GM12878 (cell line): ENCODE measurements at regions not wholly inside any gene's neighbourhood (a gene's known extent, or its start where the extent isn't known, plus 50 kb on each side); places are given as distances from the start of the nearest gene placed in this dataset.

ENCODE experiments used
- ATAC-seq: fragments of 200-7000 bp; cut with Tn5 transposase; 3 replicates; pipeline ENCODE4 v1.9.1; 2020; ENCODE audit warnings: mild to moderate bottlenecking, moderate library complexity
- BruUV-seq: library from RNA; stranded (reverse); fragments of 400-500 nt; replicated peaks from 2 replicates; lab custom pipeline; 2021; lab: Mats Ljungman, UMichigan
- CTCF ChIA-PET: fragments of 300-600 bp; sonication (Branson Sonifier 250); formaldehyde crosslinking; extraction: SDS; loops from one replicate; lab custom pipeline; 2021; ENCODE audit warnings: inconsistent platforms; lab: Yijun Ruan, JAX
- POLR2A ChIA-PET: fragments of 350-600 bp; formaldehyde crosslinking; extraction: SDS; loops from one replicate; lab custom pipeline; 2021; ENCODE audit warnings: inconsistent platforms; lab: Charles Lee
- RAD21 ChIA-PET: fragments of 300-600 bp; sonication (Branson Sonifier 250); formaldehyde crosslinking; loops from one replicate; lab custom pipeline; 2023; ENCODE audit warnings: antibody characterized with exemption; ENCODE audit not compliant: unreplicated experiment; lab: Charles Lee
- SMC1A ChIA-PET: fragments of 300-600 bp; sonication (Branson Sonifier 250); formaldehyde crosslinking; loops from one replicate; lab custom pipeline; 2023; ENCODE audit not compliant: unreplicated experiment, uncharacterized antibody; lab: Charles Lee
- DNase-seq: peaks from one replicate; pipeline ENCODE4 v3.0.0-alpha.2; 2011; ENCODE audit warnings: low read depth, low spot score
- FAIRE-seq: peaks from 3 replicates; lab custom pipeline; 2011; peaks lifted over from hg19 to GRCh38; lab: Jason Lieb, UNC
- H2AFZ ChIP-seq: 2 replicates; pipeline ENCODE4 v1.6.0; 2011; ENCODE audit warnings: low read depth, low read length, control low read depth; ENCODE audit not compliant: control insufficient read depth
- H3K27ac ChIP-seq: 2 replicates; pipeline ENCODE4 v1.5.1; 2011; ENCODE audit warnings: control low read depth; ENCODE audit not compliant: control insufficient read depth, insufficient read depth
- H3K27me3 ChIP-seq, 2 experiments: replicated peaks in 1 of 2; 2 replicates each; pipeline versions ENCODE4 v1.6.0 to v1.6.1; 2011; ENCODE audit warnings: low read length in 1 of 2; ENCODE audit not compliant: control insufficient read depth in 2 of 2, insufficient read depth in 2 of 2
- H3K36me3 ChIP-seq, 2 experiments: 2 replicates each; pipeline ENCODE4 v1.5.1; 2011; ENCODE audit warnings: low read length in 1 of 2; ENCODE audit not compliant: control insufficient read depth in 2 of 2, insufficient read depth in 2 of 2
- H3K4me1 ChIP-seq: 2 replicates; pipeline ENCODE4 v1.6.1; 2011; ENCODE audit warnings: mild to moderate bottlenecking, low read length, moderate library complexity, mixed read lengths; ENCODE audit not compliant: control insufficient read depth, insufficient read depth
- H3K4me2 ChIP-seq: 2 replicates; pipeline ENCODE4 v1.6.0; 2011; ENCODE audit warnings: control low read depth; ENCODE audit not compliant: control insufficient read depth, insufficient read depth
- H3K4me3 ChIP-seq: fragments of 200-600 bp; sonication (generic); 2 replicates; pipeline ENCODE4 v1.5.1; 2016
- H3K79me2 ChIP-seq: 2 replicates; pipeline ENCODE4 v1.6.0; 2011; ENCODE audit warnings: low read length; ENCODE audit not compliant: control insufficient read depth, insufficient read depth
- H3K9ac ChIP-seq: 2 replicates; pipeline ENCODE4 v1.8.0; 2011; ENCODE audit warnings: low read length, control low read depth, mixed read lengths; ENCODE audit not compliant: control insufficient read depth, insufficient read depth
- H3K9me3 ChIP-seq: replicated peaks from 3 replicates; pipeline ENCODE4 v1.5.1; 2011; ENCODE audit warnings: mild to moderate bottlenecking, low read length; ENCODE audit not compliant: control insufficient read depth, insufficient read depth
- H4K20me1 ChIP-seq: 2 replicates; pipeline ENCODE4 v1.6.0; 2011; ENCODE audit not compliant: control insufficient read depth, insufficient read depth
- CBFB ChIP-seq: IDR thresholded peaks from 2 replicates; pipeline ENCODE4 v1.6.1; 2016; ENCODE audit warnings: antibody characterized with exemption, low read depth
- CBX3 ChIP-seq: fragments of 200-600 bp; sonication (generic); IDR thresholded peaks from 2 replicates; pipeline ENCODE4 v1.6.1; 2016; ENCODE audit warnings: low read depth, borderline replicate concordance
- CHD4 ChIP-seq: fragments of 200-600 bp; sonication (generic); IDR thresholded peaks from 2 replicates; pipeline ENCODE4 v1.6.1; 2016; ENCODE audit warnings: mild to moderate bottlenecking
- CREB1 ChIP-seq: IDR thresholded peaks from 2 replicates; pipeline ENCODE4 v1.6.1; 2012; ENCODE audit warnings: low read depth, mild to moderate bottlenecking, inconsistent platforms
- ESRRA ChIP-seq: IDR thresholded peaks from 2 replicates; pipeline ENCODE4 v1.6.1; 2012; ENCODE audit warnings: mild to moderate bottlenecking, low read length, improper control_type of control experiment
- IKZF1 ChIP-seq: fragments of 450-650 bp; conservative IDR thresholded peaks from 2 replicates; pipeline ENCODE4 v1.6.1; 2017; ENCODE audit warnings: antibody characterized with exemption, mild to moderate bottlenecking
- KAT2A ChIP-seq: conservative IDR thresholded peaks from 2 replicates; pipeline ENCODE4 v1.6.1; 2011; ENCODE audit warnings: low read depth, low read length; ENCODE audit not compliant: control insufficient read depth
- NFXL1 ChIP-seq: fragments of 450-650 bp; IDR thresholded peaks from 2 replicates; pipeline ENCODE4 v1.6.1; 2017; ENCODE audit warnings: antibody characterized with exemption, mild to moderate bottlenecking, borderline replicate concordance
- PAX8 ChIP-seq: fragments of 450-650 bp; IDR thresholded peaks from 2 replicates; pipeline ENCODE4 v1.6.1; 2017; ENCODE audit warnings: mild to moderate bottlenecking, moderate library complexity
- SP1 ChIP-seq: IDR thresholded peaks from one replicate; pipeline ENCODE4 v1.6.1; 2011; ENCODE audit warnings: low read depth, low read length
- SPI1 ChIP-seq: IDR thresholded peaks from 2 replicates; pipeline ENCODE4 v1.6.1; 2011; ENCODE audit warnings: low read depth, mild to moderate bottlenecking, low read length, moderate library complexity, borderline replicate concordance; ENCODE audit not compliant: insufficient read depth
- TCF7 ChIP-seq: IDR thresholded peaks from 2 replicates; pipeline ENCODE4 v1.6.1; 2014; ENCODE audit warnings: antibody characterized with exemption, borderline replicate concordance
- ZNF217 ChIP-seq: fragments of 450-650 bp; IDR thresholded peaks from 2 replicates; pipeline ENCODE4 v1.6.1; 2017; ENCODE audit warnings: antibody characterized with exemption, mild to moderate bottlenecking
- WGBS: methylation state at CpG from one replicate; pipeline ENCODE4 v1.1.6; 2016; ENCODE audit warnings: low lambda C conversion rate; ENCODE audit not compliant: insufficient replicate concordance, insufficient coverage; ENCODE audit errors: missing lambda C conversion rate; 5-methylcytosine and 5-hydroxymethylcytosine counted together
- in situ Hi-C: fragments of 300-500 bp; cut with MboI; formaldehyde crosslinking; loops from 9 replicates; pipeline ENCODE4 v1.14.3; 2018; ENCODE audit warnings: mixed read lengths
- intact Hi-C: fragments of 100-400 bp; cut with micrococcal nuclease; formaldehyde crosslinking; loops from one replicate; pipeline ENCODE4 v1.14.2; 2022; ENCODE audit not compliant: unreplicated experiment
- TF ChIP-seq, protein P1 (sequence below): fragments of 150-350 bp; IDR thresholded peaks from 2 replicates; pipeline ENCODE4 v1.6.1; 2016; ENCODE audit warnings: low read depth, low read length
- TF ChIP-seq, protein P2 (sequence below): fragments of 450-650 bp; IDR thresholded peaks from 2 replicates; pipeline ENCODE4 v1.6.1; 2017; ENCODE audit warnings: low read depth, mild to moderate bottlenecking, moderate library complexity
- TF ChIP-seq, protein P3 (sequence below): fragments of 450-650 bp; IDR thresholded peaks from 2 replicates; pipeline ENCODE4 v1.6.1; 2017; ENCODE audit warnings: borderline replicate concordance
- TF ChIP-seq, protein P4 (sequence below): IDR thresholded peaks from 2 replicates; pipeline ENCODE4 v1.6.1; 2011; ENCODE audit warnings: low read depth, low read length, improper control_type of control experiment, borderline replicate concordance

DNA sequence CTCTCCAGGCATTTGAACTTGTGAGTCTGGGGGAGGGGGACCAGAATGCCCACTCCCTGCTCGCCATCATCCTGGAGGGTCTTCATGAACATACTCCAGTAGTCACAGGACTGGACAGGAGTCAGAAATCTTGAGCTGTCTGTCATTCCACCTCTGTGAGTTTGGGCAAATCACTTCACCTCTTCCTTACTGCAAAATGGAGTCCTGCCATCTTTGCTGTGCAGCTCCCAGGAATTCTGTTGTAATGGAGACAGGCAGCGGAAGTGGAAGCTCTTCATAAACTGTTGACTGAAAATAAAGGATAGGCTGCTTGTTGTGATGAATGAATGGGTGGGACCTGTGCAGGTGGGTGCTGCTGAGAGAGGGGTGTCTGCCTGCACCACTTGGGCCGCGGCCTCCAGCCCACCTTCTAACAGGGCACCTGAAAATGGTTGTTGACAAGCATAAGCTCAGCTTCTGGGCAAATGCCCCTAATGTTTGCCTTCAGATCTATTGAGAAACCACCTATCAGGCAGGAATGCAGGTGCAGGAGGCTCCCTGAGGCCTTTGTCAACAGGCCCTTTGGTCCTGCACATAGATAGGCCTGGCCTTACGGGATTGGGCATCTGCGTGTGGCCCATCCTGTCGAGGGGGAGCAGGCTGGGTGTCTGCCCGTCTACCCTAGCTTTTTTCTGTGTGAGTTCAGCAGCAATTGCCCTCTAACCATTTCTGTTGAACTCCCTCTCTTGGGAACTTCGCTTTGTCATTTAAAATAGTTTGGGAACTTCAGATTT is 321.0 kb downstream of the RPS6KC1 start:
- intact Hi-C loops (loop anchor here (5.0 to 10.0 kb wide), 2 partner anchors 250 to 493 kb away; no protein-coding TSS in a partner anchor), in situ Hi-C loops (loop anchor here (5.0 to 10.0 kb wide), 2 partner anchors 750 to 963 kb away; no protein-coding TSS in a partner anchor)
- POLR2A ChIA-PET, result no interaction called here
- ATAC-seq, result no peak
- WGBS, result 29% methylated on average over 9 of the region's 9 CpGs
- Histone ChIP-seq H3K79me2 (no peaks in the 10 kb centered on the region), H3K27me3 (no peaks in the 10 kb centered on the region; a peak in 1 of 4 replicates)
- no peak for TF ChIP-seq PAX8
- TF ChIP-seq, protein P1, sequence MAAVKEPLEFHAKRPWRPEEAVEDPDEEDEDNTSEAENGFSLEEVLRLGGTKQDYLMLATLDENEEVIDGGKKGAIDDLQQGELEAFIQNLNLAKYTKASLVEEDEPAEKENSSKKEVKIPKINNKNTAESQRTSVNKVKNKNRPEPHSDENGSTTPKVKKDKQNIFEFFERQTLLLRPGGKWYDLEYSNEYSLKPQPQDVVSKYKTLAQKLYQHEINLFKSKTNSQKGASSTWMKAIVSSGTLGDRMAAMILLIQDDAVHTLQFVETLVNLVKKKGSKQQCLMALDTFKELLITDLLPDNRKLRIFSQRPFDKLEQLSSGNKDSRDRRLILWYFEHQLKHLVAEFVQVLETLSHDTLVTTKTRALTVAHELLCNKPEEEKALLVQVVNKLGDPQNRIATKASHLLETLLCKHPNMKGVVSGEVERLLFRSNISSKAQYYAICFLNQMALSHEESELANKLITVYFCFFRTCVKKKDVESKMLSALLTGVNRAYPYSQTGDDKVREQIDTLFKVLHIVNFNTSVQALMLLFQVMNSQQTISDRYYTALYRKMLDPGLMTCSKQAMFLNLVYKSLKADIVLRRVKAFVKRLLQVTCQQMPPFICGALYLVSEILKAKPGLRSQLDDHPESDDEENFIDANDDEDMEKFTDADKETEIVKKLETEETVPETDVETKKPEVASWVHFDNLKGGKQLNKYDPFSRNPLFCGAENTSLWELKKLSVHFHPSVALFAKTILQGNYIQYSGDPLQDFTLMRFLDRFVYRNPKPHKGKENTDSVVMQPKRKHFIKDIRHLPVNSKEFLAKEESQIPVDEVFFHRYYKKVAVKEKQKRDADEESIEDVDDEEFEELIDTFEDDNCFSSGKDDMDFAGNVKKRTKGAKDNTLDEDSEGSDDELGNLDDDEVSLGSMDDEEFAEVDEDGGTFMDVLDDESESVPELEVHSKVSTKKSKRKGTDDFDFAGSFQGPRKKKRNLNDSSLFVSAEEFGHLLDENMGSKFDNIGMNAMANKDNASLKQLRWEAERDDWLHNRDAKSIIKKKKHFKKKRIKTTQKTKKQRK, result no peak
- no peak for TF ChIP-seq CHD4
- no peak for TF ChIP-seq NFXL1
- TF ChIP-seq, protein P2, sequence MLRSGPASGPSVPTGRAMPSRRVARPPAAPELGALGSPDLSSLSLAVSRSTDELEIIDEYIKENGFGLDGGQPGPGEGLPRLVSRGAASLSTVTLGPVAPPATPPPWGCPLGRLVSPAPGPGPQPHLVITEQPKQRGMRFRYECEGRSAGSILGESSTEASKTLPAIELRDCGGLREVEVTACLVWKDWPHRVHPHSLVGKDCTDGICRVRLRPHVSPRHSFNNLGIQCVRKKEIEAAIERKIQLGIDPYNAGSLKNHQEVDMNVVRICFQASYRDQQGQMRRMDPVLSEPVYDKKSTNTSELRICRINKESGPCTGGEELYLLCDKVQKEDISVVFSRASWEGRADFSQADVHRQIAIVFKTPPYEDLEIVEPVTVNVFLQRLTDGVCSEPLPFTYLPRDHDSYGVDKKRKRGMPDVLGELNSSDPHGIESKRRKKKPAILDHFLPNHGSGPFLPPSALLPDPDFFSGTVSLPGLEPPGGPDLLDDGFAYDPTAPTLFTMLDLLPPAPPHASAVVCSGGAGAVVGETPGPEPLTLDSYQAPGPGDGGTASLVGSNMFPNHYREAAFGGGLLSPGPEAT, result no peak
- TF ChIP-seq ZNF217, result no peak
- no peak for TF ChIP-seq IKZF1
- no peak for TF ChIP-seq TCF7
- TF ChIP-seq KAT2A, result no peak
- no peak for TF ChIP-seq ESRRA
- TF ChIP-seq, protein P3, sequence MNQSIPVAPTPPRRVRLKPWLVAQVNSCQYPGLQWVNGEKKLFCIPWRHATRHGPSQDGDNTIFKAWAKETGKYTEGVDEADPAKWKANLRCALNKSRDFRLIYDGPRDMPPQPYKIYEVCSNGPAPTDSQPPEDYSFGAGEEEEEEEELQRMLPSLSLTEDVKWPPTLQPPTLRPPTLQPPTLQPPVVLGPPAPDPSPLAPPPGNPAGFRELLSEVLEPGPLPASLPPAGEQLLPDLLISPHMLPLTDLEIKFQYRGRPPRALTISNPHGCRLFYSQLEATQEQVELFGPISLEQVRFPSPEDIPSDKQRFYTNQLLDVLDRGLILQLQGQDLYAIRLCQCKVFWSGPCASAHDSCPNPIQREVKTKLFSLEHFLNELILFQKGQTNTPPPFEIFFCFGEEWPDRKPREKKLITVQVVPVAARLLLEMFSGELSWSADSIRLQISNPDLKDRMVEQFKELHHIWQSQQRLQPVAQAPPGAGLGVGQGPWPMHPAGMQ, result no peak
- TF ChIP-seq CREB1, result no peak
- no peak for TF ChIP-seq SP1
- TF ChIP-seq, protein P4, sequence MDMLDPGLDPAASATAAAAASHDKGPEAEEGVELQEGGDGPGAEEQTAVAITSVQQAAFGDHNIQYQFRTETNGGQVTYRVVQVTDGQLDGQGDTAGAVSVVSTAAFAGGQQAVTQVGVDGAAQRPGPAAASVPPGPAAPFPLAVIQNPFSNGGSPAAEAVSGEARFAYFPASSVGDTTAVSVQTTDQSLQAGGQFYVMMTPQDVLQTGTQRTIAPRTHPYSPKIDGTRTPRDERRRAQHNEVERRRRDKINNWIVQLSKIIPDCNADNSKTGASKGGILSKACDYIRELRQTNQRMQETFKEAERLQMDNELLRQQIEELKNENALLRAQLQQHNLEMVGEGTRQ, result no peak
- no peak for TF ChIP-seq CBFB
- TF ChIP-seq SPI1, result no peak
- no peak for TF ChIP-seq CBX3
- TF ChIP-seq, all 136 proteins: peak for 0
- CTCF ChIA-PET, result interaction anchor here (1.4 to 2.9 kb wide), 5 partner anchors 48 to 961 kb away, joined by 3 to 10 read pairs (median 5); no protein-coding TSS in a partner anchor
- RAD21 ChIA-PET, result interaction anchor here (0.9 to 2.2 kb wide), 2 partner anchors 52 to 751 kb away, joined by 3 to 6 read pairs; no protein-coding TSS in a partner anchor
- no TSS peak for BruUV-seq
- Histone ChIP-seq H3K9ac (no peak overlapping the region), H4K20me1 (no peaks in the 10 kb centered on the region), H3K4me3 (no peak overlapping the region), H2AFZ (no peak overlapping the region), H3K9me3 (no peaks in the 10 kb centered on the region), H3K27ac (no peak overlapping the region), H3K4me1 (no peaks in the 10 kb centered on the region), H3K36me3 (no peaks in the 10 kb centered on the region), H3K4me2 (no peak overlapping the region)
- DNase-seq, result no peak
- SMC1A ChIA-PET, result interaction anchor here (0.5 to 1.4 kb wide), 2 partner anchors 751 to 791 kb away, joined by 3 to 6 read pairs; no protein-coding TSS in a partner anchor
- no peak for FAIRE-seq
